Cardiac fibroblast (primary cell): ENCODE measurements at regions not wholly inside any gene's neighbourhood (a gene's known extent, or its start where the extent isn't known, plus 50 kb on each side); places are given as distances from the start of the nearest gene placed in this dataset.
"Not testable (repeated sequence)": the region's sequence is repeated elsewhere in the genome, so short reads cannot be mapped to it uniquely, and the experiment has no call there.

Experiments
- DNase-seq, 2 donors: peaks; one replicate each; pipeline versions ENCODE4 v3.0.0 to v3.0.0-alpha.2; 2010; ENCODE audit warnings: low read depth in 2 of 2
- H3K4me3 ChIP-seq, 2 donors: replicated peaks in 1 of 2; 1 replicate in 1 of 2; 2 replicates in 1 of 2; pipeline ENCODE4 v1.5.1; 2011; ENCODE audit warnings: low read depth in 2 of 2, low read length in 2 of 2, mild to moderate bottlenecking in 2 of 2, moderate library complexity in 1 of 2
- CTCF ChIP-seq: IDR thresholded peaks from one replicate; pipeline ENCODE4 v1.5.1; 2011; ENCODE audit warnings: low read depth, mild to moderate bottlenecking, low read length, inconsistent platforms

DNA sequence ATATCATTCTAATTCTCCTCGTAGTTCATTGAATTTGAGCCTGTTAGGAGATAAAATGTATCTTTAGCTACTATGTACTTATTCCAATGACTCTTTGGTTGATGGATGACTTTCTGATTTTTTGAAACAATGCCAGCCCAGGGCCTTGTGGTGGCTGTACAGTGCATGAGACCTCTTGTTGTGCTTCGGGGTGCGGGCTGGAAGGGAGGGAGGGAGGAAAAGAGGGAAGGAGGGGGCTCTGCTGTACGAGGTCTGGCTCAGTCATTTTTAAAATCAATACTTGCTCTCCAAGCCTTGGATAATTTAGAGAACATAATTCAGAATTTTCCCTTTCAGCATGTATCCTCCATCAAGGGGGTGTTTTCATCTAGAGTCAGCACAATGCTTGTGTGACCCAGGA is 399.7 kb upstream of the ONECUT1 start:
- no peak for DNase-seq
- no peak for TF ChIP-seq CTCF
- H3K4me3 ChIP-seq, result no peak overlapping the region

GRCh38 chr15:53183449-53183848 is 393.3 kb upstream of the ONECUT1 start:
- H3K4me3 ChIP-seq, DNase-seq: not testable (repeated sequence)

- DNase-seq, result no peak
- no peak for TF ChIP-seq CTCF
- H3K4me3 ChIP-seq, result no peak overlapping the region
Measured at GRCh38 chr15:53171571-53171970, 381.4 kb upstream of the ONECUT1 start.

DNA sequence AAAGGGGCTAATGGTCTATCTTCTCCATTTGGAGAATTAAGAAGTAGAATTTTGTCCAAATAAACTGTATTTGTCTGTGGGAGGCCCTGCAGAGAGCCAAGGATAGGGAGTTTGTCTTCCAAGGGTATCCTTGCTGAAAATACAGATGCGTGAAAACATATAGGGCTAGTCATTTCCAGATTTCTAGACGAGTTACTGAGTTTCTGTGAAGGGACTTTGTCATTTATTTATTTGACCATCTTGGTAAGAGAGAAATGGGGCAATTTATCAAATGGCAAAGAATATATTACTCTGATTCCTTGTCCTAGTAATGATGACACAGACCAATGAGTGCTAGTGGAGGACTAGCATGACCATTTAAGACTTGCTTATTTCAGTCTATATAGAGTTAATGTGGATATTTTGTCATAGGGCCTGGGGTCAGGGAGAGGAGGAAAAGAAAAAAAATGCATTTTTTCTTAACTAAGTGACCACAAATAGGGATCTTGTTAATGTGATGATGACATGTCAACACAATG is 376.6 kb upstream of the ONECUT1 start:
- H3K4me3 ChIP-seq, result no peak overlapping the region
- TF ChIP-seq CTCF, result no peak
- no peak for DNase-seq

GRCh38 chr15:53165988-53166683 is 376.0 kb upstream of the ONECUT1 start:
- TF ChIP-seq CTCF, result no peak
- DNase-seq, result no peak
- H3K4me3 ChIP-seq, result no peak overlapping the region

DNA sequence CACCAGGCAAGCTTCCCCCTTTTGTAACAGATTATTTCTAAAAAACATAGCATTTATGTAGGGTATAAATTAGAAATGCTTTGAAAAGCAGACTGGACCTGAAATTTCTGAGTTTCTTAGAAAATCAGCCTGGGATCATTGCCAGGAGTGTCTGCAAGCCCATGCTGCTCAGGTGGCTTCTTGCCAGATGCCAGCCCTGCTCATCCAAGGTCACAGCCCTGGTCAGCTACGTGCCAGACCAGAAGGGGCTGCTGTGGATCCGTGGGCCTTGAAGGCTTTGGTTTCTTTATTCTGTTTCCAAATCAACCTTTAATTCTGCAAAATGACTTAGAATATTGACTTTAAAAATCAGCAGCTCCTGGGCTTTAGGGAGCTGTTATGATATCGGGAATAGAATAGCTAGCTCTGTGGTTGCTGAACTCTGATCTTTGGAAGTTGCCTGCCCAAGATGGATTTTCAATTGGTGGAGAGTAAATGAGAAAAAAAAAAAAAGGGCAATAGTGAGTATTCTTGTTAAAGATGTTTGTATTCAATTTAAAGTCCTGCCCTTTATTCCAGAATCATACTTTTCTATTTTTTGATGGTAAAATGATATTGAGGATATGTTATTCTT is 370.1 kb upstream of the ONECUT1 start:
- TF ChIP-seq CTCF, result no peak
- no peak overlapping the region for H3K4me3 ChIP-seq
- no peak for DNase-seq

DNA sequence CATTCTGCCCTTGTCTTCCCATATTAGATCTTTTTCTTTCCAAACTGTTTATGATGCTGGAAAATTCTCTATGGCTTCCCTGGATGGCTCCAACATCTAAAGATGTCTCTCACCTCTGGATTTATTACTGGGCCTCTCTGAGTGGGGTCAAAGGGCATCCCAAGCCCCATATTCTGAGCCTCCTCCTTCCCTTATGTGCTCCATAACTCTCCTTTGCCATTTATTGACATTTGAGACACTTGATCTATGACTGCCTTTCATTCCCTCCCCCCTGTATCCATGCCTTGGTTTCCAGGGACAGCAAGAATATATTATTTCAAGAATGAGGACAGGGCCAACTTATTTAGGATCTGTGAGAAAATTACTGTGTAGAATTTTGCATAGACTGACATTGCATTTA is 369.3 kb upstream of the ONECUT1 start:
- no peak overlapping the region for H3K4me3 ChIP-seq
- TF ChIP-seq CTCF, result no peak
- DNase-seq, result no peak
